Skeletal muscle satellite cell (primary cell): ENCODE measurements at regions not wholly inside any gene's neighbourhood (a gene's known extent, or its start where the extent isn't known, plus 50 kb on each side); places are given as distances from the start of the nearest gene placed in this dataset.

Experiments
- H3K27me3 ChIP-seq: 2 replicates; pipeline ENCODE4 v1.7.0; 2013; ENCODE audit warnings: low read length; ENCODE audit not compliant: control insufficient read depth, insufficient read depth
- H3K36me3 ChIP-seq: 2 replicates; pipeline ENCODE4 v1.7.0; 2013; ENCODE audit warnings: mild to moderate bottlenecking, control low read depth, low read length; ENCODE audit not compliant: insufficient read depth
- H3K4me1 ChIP-seq: 2 replicates; pipeline ENCODE4 v1.7.0; 2013; ENCODE audit warnings: low read length; ENCODE audit not compliant: control insufficient read depth, insufficient read depth
- H3K4me2 ChIP-seq: 2 replicates; pipeline ENCODE4 v1.7.0; 2013; ENCODE audit warnings: mild to moderate bottlenecking, low read length
- H3K4me3 ChIP-seq: 2 replicates; pipeline ENCODE4 v1.7.0; 2013; ENCODE audit warnings: low read length
- H3K9ac ChIP-seq: 2 replicates; pipeline ENCODE4 v1.7.0; 2013; ENCODE audit warnings: mild to moderate bottlenecking, low read depth, low read length, moderate library complexity
- H3K9me3 ChIP-seq: replicated peaks from 2 replicates; pipeline ENCODE4 v1.7.0; 2013; ENCODE audit warnings: mild to moderate bottlenecking, control low read depth, low read length

GRCh38 chr6:132868057-132868456, 53.7 kb downstream of the RPS12 start:
- Histone ChIP-seq H3K36me3 (no peaks in the 10 kb centered on the region), H3K9ac (no peak overlapping the region), H3K4me3 (no peak overlapping the region), H3K9me3 (no peaks in the 10 kb centered on the region), H3K4me1 (no peaks in the 10 kb centered on the region), H3K4me2 (no peak overlapping the region), H3K27me3 (no peaks in the 10 kb centered on the region)

- Histone ChIP-seq H3K4me3 (no peak overlapping the region), H3K9me3 (peaks cover 6% of the 10 kb centered on the region), H3K4me1 (no peaks in the 10 kb centered on the region), H3K27me3 (no peaks in the 10 kb centered on the region), H3K9ac (no peak overlapping the region), H3K36me3 (no peaks in the 10 kb centered on the region), H3K4me2 (no peak overlapping the region)
Observed at GRCh38 chr6:132872923-132873322, 58.6 kb downstream of the RPS12 start.

- Histone ChIP-seq H3K4me3 (no peak overlapping the region), H3K36me3 (no peaks in the 10 kb centered on the region), H3K4me2 (no peak overlapping the region), H3K27me3 (no peaks in the 10 kb centered on the region), H3K9ac (no peak overlapping the region), H3K9me3 (peaks cover 6% of the 10 kb centered on the region), H3K4me1 (no peaks in the 10 kb centered on the region)
Observed at GRCh38 chr6:132877003-132877402, 62.6 kb downstream of the RPS12 start.

- H3K4me1 ChIP-seq: no peaks in the 10 kb centered on the region
- no peak overlapping the region for H3K9ac ChIP-seq
- no peaks in the 10 kb centered on the region for H3K27me3 ChIP-seq
- H3K9me3 ChIP-seq: no peaks in the 10 kb centered on the region
- H3K36me3 ChIP-seq: no peaks in the 10 kb centered on the region
- no peak overlapping the region for H3K4me3 ChIP-seq
- H3K4me2 ChIP-seq: no peak overlapping the region
Observed at GRCh38 chr6:132887204-132887603, 72.8 kb downstream of the RPS12 start.

GRCh38 chr6:132888701-132889100, 74.3 kb downstream of the RPS12 start:
- Histone ChIP-seq H3K4me3 (no peak overlapping the region), H3K4me1 (no peaks in the 10 kb centered on the region), H3K9me3 (no peaks in the 10 kb centered on the region), H3K4me2 (no peak overlapping the region), H3K27me3 (no peaks in the 10 kb centered on the region), H3K9ac (no peak overlapping the region), H3K36me3 (no peaks in the 10 kb centered on the region)

- Histone ChIP-seq H3K9ac (no peak overlapping the region), H3K36me3 (no peaks in the 10 kb centered on the region), H3K4me3 (no peak overlapping the region), H3K27me3 (no peaks in the 10 kb centered on the region), H3K4me2 (no peak overlapping the region), H3K9me3 (no peaks in the 10 kb centered on the region), H3K4me1 (no peaks in the 10 kb centered on the region)
Observed at GRCh38 chr6:132892929-132893771, 78.8 kb downstream of the RPS12 start.

GRCh38 chr6:132893772-132894490, 79.6 kb downstream of the RPS12 start:
- Histone ChIP-seq H3K9me3 (no peaks in the 10 kb centered on the region), H3K27me3 (no peaks in the 10 kb centered on the region), H3K4me2 (no peak overlapping the region), H3K9ac (no peak overlapping the region), H3K4me3 (no peak overlapping the region), H3K4me1 (no peaks in the 10 kb centered on the region), H3K36me3 (no peaks in the 10 kb centered on the region)

- no peak overlapping the region for H3K4me3 ChIP-seq
- H3K36me3 ChIP-seq: no peaks in the 10 kb centered on the region
- H3K4me1 ChIP-seq: no peaks in the 10 kb centered on the region
- no peaks in the 10 kb centered on the region for H3K27me3 ChIP-seq
- no peaks in the 10 kb centered on the region for H3K9me3 ChIP-seq
- no peak overlapping the region for H3K9ac ChIP-seq
- H3K4me2 ChIP-seq: no peak overlapping the region
Observed at GRCh38 chr6:132898376-132898775, 84.0 kb downstream of the RPS12 start.

- Histone ChIP-seq H3K9ac (no peak overlapping the region), H3K4me2 (no peak overlapping the region), H3K4me1 (no peaks in the 10 kb centered on the region), H3K27me3 (no peaks in the 10 kb centered on the region), H3K9me3 (no peaks in the 10 kb centered on the region), H3K36me3 (no peaks in the 10 kb centered on the region), H3K4me3 (no peak overlapping the region)
Observed at GRCh38 chr6:132900849-132901248, 86.5 kb downstream of the RPS12 start.

- Histone ChIP-seq H3K4me2 (no peak overlapping the region), H3K9me3 (no peaks in the 10 kb centered on the region), H3K4me1 (peaks cover 12% of the 10 kb centered on the region), H3K9ac (no peak overlapping the region), H3K27me3 (no peaks in the 10 kb centered on the region), H3K4me3 (no peak overlapping the region), H3K36me3 (no peaks in the 10 kb centered on the region)
Observed at GRCh38 chr6:132902901-132903300, 88.5 kb downstream of the RPS12 start.

- H3K9ac ChIP-seq: peak overlapping the region; percentile 62
- peak overlapping the region; percentile 62 for H3K4me2 ChIP-seq
- peaks cover 18% of the 10 kb centered on the region for H3K4me1 ChIP-seq
- H3K4me3 ChIP-seq: peak overlapping the region; percentile 41
- no peaks in the 10 kb centered on the region for H3K27me3 ChIP-seq
- no peaks in the 10 kb centered on the region for H3K36me3 ChIP-seq
- H3K9me3 ChIP-seq: no peaks in the 10 kb centered on the region
Observed at GRCh38 chr6:132907231-132907630, 92.9 kb downstream of the RPS12 start.
